ENCODE measurements at regions not wholly inside any gene's neighbourhood (a gene's known extent, or its start where the extent isn't known, plus 50 kb on each side); places are given as distances from the start of the nearest gene placed in this dataset.

- intact Hi-C loops (cut with DNase I), result no loop called here
- H3K36me3 ChIP-seq, result no peaks in the 10 kb centered on the region
- WGBS, 3 donors, result 62 to 81% (median 69%) methylated on average over 1 of the region's 1 CpG
- no peak for TF ChIP-seq EP300 (IDR thresholded peaks at IDR 0.05)
- TF ChIP-seq POLR2A (IDR thresholded peaks at IDR 0.05), result no peak
- TF ChIP-seq, protein P1, sequence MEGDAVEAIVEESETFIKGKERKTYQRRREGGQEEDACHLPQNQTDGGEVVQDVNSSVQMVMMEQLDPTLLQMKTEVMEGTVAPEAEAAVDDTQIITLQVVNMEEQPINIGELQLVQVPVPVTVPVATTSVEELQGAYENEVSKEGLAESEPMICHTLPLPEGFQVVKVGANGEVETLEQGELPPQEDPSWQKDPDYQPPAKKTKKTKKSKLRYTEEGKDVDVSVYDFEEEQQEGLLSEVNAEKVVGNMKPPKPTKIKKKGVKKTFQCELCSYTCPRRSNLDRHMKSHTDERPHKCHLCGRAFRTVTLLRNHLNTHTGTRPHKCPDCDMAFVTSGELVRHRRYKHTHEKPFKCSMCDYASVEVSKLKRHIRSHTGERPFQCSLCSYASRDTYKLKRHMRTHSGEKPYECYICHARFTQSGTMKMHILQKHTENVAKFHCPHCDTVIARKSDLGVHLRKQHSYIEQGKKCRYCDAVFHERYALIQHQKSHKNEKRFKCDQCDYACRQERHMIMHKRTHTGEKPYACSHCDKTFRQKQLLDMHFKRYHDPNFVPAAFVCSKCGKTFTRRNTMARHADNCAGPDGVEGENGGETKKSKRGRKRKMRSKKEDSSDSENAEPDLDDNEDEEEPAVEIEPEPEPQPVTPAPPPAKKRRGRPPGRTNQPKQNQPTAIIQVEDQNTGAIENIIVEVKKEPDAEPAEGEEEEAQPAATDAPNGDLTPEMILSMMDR (IDR thresholded peaks at IDR 0.05), result no peak
- H3K27me3 ChIP-seq, result no peaks in the 10 kb centered on the region
- no peaks in the 10 kb centered on the region for H3K9me3 ChIP-seq
- H3K4me1 ChIP-seq (ENCODE audit: insufficient read depth), result no peaks in the 10 kb centered on the region
- no peak overlapping the region for H3K4me3 ChIP-seq
- no peak for DNase-seq
- H3K27ac ChIP-seq, result no peak overlapping the region
These were observed 365.0 kb upstream of the FAT3 start for GRCh38 chr11:91859666-91860065.

DNA sequence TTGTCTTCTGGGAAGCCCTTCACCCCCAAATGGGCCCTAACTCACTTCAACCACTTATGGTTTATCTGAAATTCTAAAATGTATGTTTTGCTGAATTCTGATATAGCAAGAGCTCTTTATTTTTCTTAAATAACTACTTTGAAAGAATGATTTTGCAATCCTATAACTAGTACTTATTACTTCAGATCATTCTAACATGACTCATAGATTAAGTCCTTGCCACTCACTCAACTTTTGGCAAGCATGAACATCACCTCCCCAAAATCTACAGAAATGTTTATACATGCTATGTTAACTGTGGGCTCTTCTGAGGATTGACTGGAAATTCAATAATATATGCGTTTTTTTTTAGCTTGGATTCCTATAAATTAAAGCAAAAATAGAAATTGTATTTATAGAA is 367.4 kb upstream of the FAT3 start:
- Histone ChIP-seq H3K9me3 (no peaks in the 10 kb centered on the region), H3K27me3 (no peaks in the 10 kb centered on the region), H3K4me3 (no peak overlapping the region), H3K4me1 (ENCODE audit: insufficient read depth) (no peaks in the 10 kb centered on the region), H3K36me3 (no peaks in the 10 kb centered on the region), H3K27ac (no peak overlapping the region)
- 7 to 31% (median 15%) methylated on average over 1 of the region's 1 CpG for WGBS, 3 donors
- no peak for TF ChIP-seq POLR2A (IDR thresholded peaks at IDR 0.05)
- TF ChIP-seq, protein P1 (IDR thresholded peaks at IDR 0.05), result no peak
- TF ChIP-seq EP300 (IDR thresholded peaks at IDR 0.05), result no peak
- intact Hi-C loops (cut with DNase I), result no loop called here
- DNase-seq, result no peak

- 18 to 50% (median 24%) methylated on average over 1 of the region's 1 CpG for WGBS, 3 donors
These were observed 369.8 kb upstream of the FAT3 start for GRCh38 chr11:91854780-91855179.

DNA sequence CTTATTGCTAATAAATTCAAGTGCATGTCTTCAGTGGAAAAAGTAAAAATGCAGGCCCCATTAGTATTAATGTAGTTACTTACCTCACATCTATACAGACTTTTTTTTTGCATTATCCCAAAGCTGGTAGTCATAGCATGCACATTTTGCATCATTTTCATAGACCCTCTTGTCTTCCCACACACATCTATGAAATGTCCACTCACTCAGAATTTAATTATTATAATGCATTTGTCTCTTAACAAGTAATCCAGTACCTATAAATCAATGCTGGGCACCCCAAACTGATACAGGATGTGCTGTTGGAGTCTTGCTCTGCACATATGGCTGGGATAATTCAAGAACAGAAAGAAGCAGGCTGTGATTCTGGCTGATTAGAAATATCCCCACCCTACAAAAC is 370.4 kb upstream of the FAT3 start:
- TF ChIP-seq EP300 (IDR thresholded peaks at IDR 0.05), result no peak
- H3K4me1 ChIP-seq (ENCODE audit: insufficient read depth), result no peaks in the 10 kb centered on the region
- H3K36me3 ChIP-seq, result no peaks in the 10 kb centered on the region
- H3K9me3 ChIP-seq, result no peaks in the 10 kb centered on the region
- H3K27me3 ChIP-seq, result no peaks in the 10 kb centered on the region
- H3K27ac ChIP-seq, result no peak overlapping the region
- no peak for DNase-seq
- intact Hi-C loops (cut with DNase I), result no loop called here
- H3K4me3 ChIP-seq, result no peak overlapping the region

More at GRCh38 chr11:91854780-91855179, 369.8 kb upstream of the FAT3 start:
- H3K36me3 ChIP-seq, result no peaks in the 10 kb centered on the region
- no peak overlapping the region for H3K4me3 ChIP-seq
- no peaks in the 10 kb centered on the region for H3K9me3 ChIP-seq
- no peaks in the 10 kb centered on the region for H3K4me1 ChIP-seq (ENCODE audit: insufficient read depth)
- TF ChIP-seq POLR2A (IDR thresholded peaks at IDR 0.05) (no peak), EP300 (IDR thresholded peaks at IDR 0.05) (no peak)
- TF ChIP-seq, protein P1 (IDR thresholded peaks at IDR 0.05), result no peak
- DNase-seq, result no peak
- no peaks in the 10 kb centered on the region for H3K27me3 ChIP-seq
- no peak overlapping the region for H3K27ac ChIP-seq
- intact Hi-C loops (cut with DNase I), result no loop called here

DNA sequence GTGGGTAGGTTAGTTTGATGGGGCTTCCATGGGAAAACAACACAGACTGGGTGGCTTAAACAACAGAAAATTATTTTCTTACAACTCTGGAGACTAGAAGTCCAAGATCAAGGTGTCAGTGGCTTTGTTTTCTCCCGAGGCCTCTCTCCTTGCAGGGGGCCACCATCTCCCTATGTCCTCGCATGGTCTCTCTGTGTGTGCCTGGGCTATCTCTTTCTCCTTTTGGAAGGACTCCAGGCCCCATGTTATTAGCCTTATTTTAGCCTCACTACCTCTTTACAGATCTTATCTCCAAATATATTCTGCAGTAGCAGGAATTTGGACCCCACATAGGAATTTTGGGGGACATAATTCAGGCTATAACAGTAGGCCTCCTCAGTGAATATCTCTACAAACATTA is 372.7 kb upstream of the FAT3 start:
- Histone ChIP-seq H3K27ac (no peak overlapping the region), H3K27me3 (no peaks in the 10 kb centered on the region), H3K9me3 (no peaks in the 10 kb centered on the region), H3K4me1 (ENCODE audit: insufficient read depth) (no peaks in the 10 kb centered on the region), H3K4me3 (no peak overlapping the region), H3K36me3 (no peaks in the 10 kb centered on the region)
- intact Hi-C loops (cut with DNase I), result no loop called here
- 90 to 95% (median 92%) methylated on average over 2 of the region's 2 CpGs for WGBS, 3 donors
- TF ChIP-seq, protein P1 (IDR thresholded peaks at IDR 0.05), result no peak
- TF ChIP-seq EP300 (IDR thresholded peaks at IDR 0.05), result no peak
- no peak for TF ChIP-seq POLR2A (IDR thresholded peaks at IDR 0.05)
- DNase-seq, result no peak

Measured in ovary (tissue), 7 donors.